Endothelial cell of umbilical vein (primary cell): ENCODE measurements at regions not wholly inside any gene's neighbourhood (a gene's known extent, or its start where the extent isn't known, plus 50 kb on each side); places are given as distances from the start of the nearest gene placed in this dataset.

ENCODE experiments used
- CTCF ChIP-seq, 2 donors: IDR thresholded peaks; 1 replicate in 1 of 2; 2 replicates in 1 of 2; pipeline ENCODE4 v1.5.1; 2011; ENCODE audit warnings: low read length in 2 of 2, mild to moderate bottlenecking in 2 of 2, moderate library complexity in 2 of 2, control low read depth in 1 of 2, inconsistent platforms in 1 of 2, low read depth in 1 of 2; ENCODE audit not compliant: insufficient read depth in 1 of 2; ENCODE audit errors: extremely low read depth in 1 of 2
- EZH2 ChIP-seq: IDR thresholded peaks from 2 replicates; pipeline ENCODE4 v1.6.1; 2012; ENCODE audit warnings: borderline replicate concordance, low read depth, mild to moderate bottlenecking, moderate library complexity, low read length, inconsistent platforms; ENCODE audit not compliant: severe bottlenecking
- POLR2A ChIP-seq: IDR thresholded peaks from 2 replicates; pipeline ENCODE4 v1.6.1; 2012; ENCODE audit warnings: low read depth, mild to moderate bottlenecking, control low read depth, low read length

GRCh38 chr7:125424721-125425120 is 495.1 kb upstream of the POT1 start:
- TF ChIP-seq EZH2 (no peak), POLR2A (no peak), CTCF (IDR thresholded peaks at IDR 0.05; ENCODE audit: extremely low read depth in 1 of 2, insufficient read depth in 1 of 2, low read depth in 1 of 2, low read length in 2 of 2) (no peak)
